22Rv1 (cell line): ENCODE measurements at regions not wholly inside any gene's neighbourhood (a gene's known extent, or its start where the extent isn't known, plus 50 kb on each side); places are given as distances from the start of the nearest gene placed in this dataset.

Source experiments
- CTCF ChIP-seq: fragments of 450-650 bp; IDR thresholded peaks from 2 replicates; pipeline ENCODE4 v1.5.1; 2017; ENCODE audit warnings: mild to moderate bottlenecking
- ZFX ChIP-seq: fragments of 450-650 bp; IDR thresholded peaks from 2 replicates; pipeline ENCODE4 v1.6.1; 2017; ENCODE audit warnings: antibody characterized with exemption, borderline replicate concordance

- no peak for TF ChIP-seq CTCF
- TF ChIP-seq ZFX = no peak
These were observed 1109.1 kb downstream of the OTOL1 start for GRCh38 chr3:162605651-162606204.
